ENCODE measurements at regions not wholly inside any gene's neighbourhood (a gene's known extent, or its start where the extent isn't known, plus 50 kb on each side); places are given as distances from the start of the nearest gene placed in this dataset.

GRCh38 chr11:95647871-95648270, 141.7 kb downstream of the FAM76B start:
- ChIA-PET POLR2A (interaction anchor here (1.1 kb wide), 1 partner anchor 417 kb away, joined by 3 read pairs; the partner anchor contains the start of gene SESN3), CTCF (no interaction called here)
- Mint-ChIP-seq H3K36me3 (ENCODE audit: insufficient read depth, unreplicated experiment) (no peaks in the 10 kb centered on the region), H3K4me1 (ENCODE audit: low read depth, unreplicated experiment) (no peaks in the 10 kb centered on the region), H3K4me3 (ENCODE audit: unreplicated experiment) (no peak overlapping the region), H3K9me3 (ENCODE audit: unreplicated experiment) (no peaks in the 10 kb centered on the region), H3K27me3 (ENCODE audit: insufficient read depth, unreplicated experiment) (peaks cover 23% of the 10 kb centered on the region), H3K27ac (ENCODE audit: unreplicated experiment) (no peak overlapping the region)
- no peak for TF ChIP-seq CTCF (IDR thresholded peaks at IDR 0.05; ENCODE audit: insufficient read depth in 1 of 2, low read depth in 1 of 2, low read length in 1 of 2, severe bottlenecking in 1 of 2, unreplicated experiment in 1 of 2)
- no peaks in the 10 kb centered on the region for H3K27me3 ChIP-seq (replicated peaks; ENCODE audit: control insufficient read depth, insufficient read depth, low read length)
- no peak overlapping the region for H3K4me3 ChIP-seq (ENCODE audit: low read depth, low read length)
- intact Hi-C loops (cut with micrococcal nuclease; ENCODE audit: unreplicated experiment) = no loop called here
- DNase-seq = no peak
- no peaks in the 10 kb centered on the region for H3K9me3 ChIP-seq
- H3K36me3 ChIP-seq (ENCODE audit: control insufficient read depth, insufficient read depth, low read length) = no peaks in the 10 kb centered on the region
- BruUV-seq (replicated peaks) = no TSS peak
- H3K4me1 ChIP-seq = no peaks in the 10 kb centered on the region

GRCh38 chr11:95647355-95647754, 142.2 kb downstream of the FAM76B start:
- no peak overlapping the region for H3K27ac Mint-ChIP-seq (ENCODE audit: unreplicated experiment)
- H3K4me1 Mint-ChIP-seq (ENCODE audit: low read depth, unreplicated experiment) = no peaks in the 10 kb centered on the region
- intact Hi-C loops (cut with micrococcal nuclease; ENCODE audit: unreplicated experiment) = no loop called here
- peaks cover 20% of the 10 kb centered on the region for H3K27me3 Mint-ChIP-seq (ENCODE audit: insufficient read depth, unreplicated experiment)
- Histone ChIP-seq H3K27me3 (replicated peaks; ENCODE audit: control insufficient read depth, insufficient read depth, low read length) (no peaks in the 10 kb centered on the region), H3K4me3 (ENCODE audit: low read depth, low read length) (no peak overlapping the region), H3K36me3 (ENCODE audit: control insufficient read depth, insufficient read depth, low read length) (no peaks in the 10 kb centered on the region), H3K9me3 (no peaks in the 10 kb centered on the region), H3K4me1 (no peaks in the 10 kb centered on the region)
- H3K4me3 Mint-ChIP-seq (ENCODE audit: unreplicated experiment) = no peak overlapping the region
- H3K36me3 Mint-ChIP-seq (ENCODE audit: insufficient read depth, unreplicated experiment) = no peaks in the 10 kb centered on the region
- no peak for TF ChIP-seq CTCF (IDR thresholded peaks at IDR 0.05; ENCODE audit: insufficient read depth in 1 of 2, low read depth in 1 of 2, low read length in 1 of 2, severe bottlenecking in 1 of 2, unreplicated experiment in 1 of 2)
- no peak for DNase-seq
- ChIA-PET CTCF (no interaction called here), POLR2A (interaction anchor here (1.1 kb wide), 1 partner anchor 416 kb away, joined by 3 read pairs; the partner anchor contains the start of gene SESN3)
- H3K9me3 Mint-ChIP-seq (ENCODE audit: unreplicated experiment) = no peaks in the 10 kb centered on the region
- no TSS peak for BruUV-seq (replicated peaks)

- Histone ChIP-seq H3K4me3 (ENCODE audit: low read depth, low read length) (no peak overlapping the region), H3K9me3 (no peaks in the 10 kb centered on the region), H3K4me1 (no peaks in the 10 kb centered on the region), H3K27me3 (replicated peaks; ENCODE audit: control insufficient read depth, insufficient read depth, low read length) (0 out of 2 replicates have a peak, but pooled peaks cover 1% of the 10 kb centered on the region), H3K36me3 (ENCODE audit: control insufficient read depth, insufficient read depth, low read length) (no peaks in the 10 kb centered on the region)
- TF ChIP-seq CTCF (IDR thresholded peaks at IDR 0.05; ENCODE audit: insufficient read depth in 1 of 2, low read depth in 1 of 2, low read length in 1 of 2, severe bottlenecking in 1 of 2, unreplicated experiment in 1 of 2) = no peak
- no TSS peak for BruUV-seq (replicated peaks)
- no peak overlapping the region for H3K4me3 Mint-ChIP-seq (ENCODE audit: unreplicated experiment)
- peaks cover 7% of the 10 kb centered on the region for H3K27me3 Mint-ChIP-seq (ENCODE audit: insufficient read depth, unreplicated experiment)
- no peaks in the 10 kb centered on the region for H3K36me3 Mint-ChIP-seq (ENCODE audit: insufficient read depth, unreplicated experiment)
- intact Hi-C loops (cut with micrococcal nuclease; ENCODE audit: unreplicated experiment) = no loop called here
- DNase-seq = no peak
- ChIA-PET CTCF (no interaction called here), POLR2A (no interaction called here)
- H3K4me1 Mint-ChIP-seq (ENCODE audit: low read depth, unreplicated experiment) = no peaks in the 10 kb centered on the region
- H3K27ac Mint-ChIP-seq (ENCODE audit: unreplicated experiment) = no peak overlapping the region
- H3K9me3 Mint-ChIP-seq (ENCODE audit: unreplicated experiment) = peaks cover 10% of the 10 kb centered on the region
Measured at GRCh38 chr11:95641495-95641894, 148.1 kb downstream of the FAM76B start.

Data from Caco-2 (cell line).